Activated CD8-positive, alpha-beta T cell treated with anti-CD3 and anti-CD28 coated beads for 36 hours (primary cell): ENCODE measurements at regions not wholly inside any gene's neighbourhood (a gene's known extent, or its start where the extent isn't known, plus 50 kb on each side); places are given as distances from the start of the nearest gene placed in this dataset.

ENCODE experiments used
- ATAC-seq: fragments of 200-7000 bp; cut with Tn5 transposase; one replicate; pipeline ENCODE4 v1.10.0; 2021; ENCODE audit warnings: mild to moderate bottlenecking, moderate library complexity
- CTCF ChIA-PET: fragments of 350-600 bp; sonication (Branson Sonifier 250); formaldehyde crosslinking; loops from one replicate; lab custom pipeline; 2021; ENCODE audit warnings: antibody characterized with exemption; lab: Charles Lee
- POLR2A ChIA-PET: fragments of 350-600 bp; sonication (Branson Sonifier 250); formaldehyde crosslinking; loops from one replicate; lab custom pipeline; 2021; ENCODE audit warnings: antibody characterized with exemption; lab: Charles Lee
- DNase-seq: peaks from one replicate; pipeline ENCODE4 v3.0.0-alpha.2; 2020
- H3K27ac Mint-ChIP-seq: one replicate; pipeline ENCODE4 v1.8.0; 2021; ENCODE audit warnings: mild to moderate bottlenecking, mixed read lengths
- H3K27me3 Mint-ChIP-seq: one replicate; pipeline ENCODE4 v1.8.0; 2021; ENCODE audit warnings: mixed read lengths
- H3K36me3 Mint-ChIP-seq: one replicate; pipeline ENCODE4 v1.8.0; 2021; ENCODE audit warnings: low read depth, mixed read lengths
- H3K4me1 Mint-ChIP-seq: one replicate; pipeline ENCODE4 v1.8.0; 2021; ENCODE audit warnings: low read depth, mixed read lengths
- H3K4me3 Mint-ChIP-seq: one replicate; pipeline ENCODE4 v1.8.0; 2021; ENCODE audit warnings: mild to moderate bottlenecking, moderate library complexity, mixed read lengths
- H3K9me3 Mint-ChIP-seq: one replicate; pipeline ENCODE4 v1.8.0; 2021; ENCODE audit warnings: mixed read lengths
- CTCF ChIP-seq: fragments of 200-600 bp; IDR thresholded peaks from one replicate; pipeline ENCODE4 v1.8.0; 2022; ENCODE audit warnings: antibody characterized with exemption, mild to moderate bottlenecking
- intact Hi-C: fragments of 100-400 bp; cut with micrococcal nuclease; formaldehyde crosslinking; loops from one replicate; pipeline ENCODE4 v1.10.0; 2022

GRCh38 chr12:92535961-92536360 lies 166.8 kb upstream of the PLEKHG7 start:
- TF ChIP-seq CTCF = no peak
- Mint-ChIP-seq H3K4me3 (no peak overlapping the region), H3K4me1 (peaks cover 43% of the 10 kb centered on the region), H3K36me3 (peaks cover 16% of the 10 kb centered on the region), H3K9me3 (peaks cover 4% of the 10 kb centered on the region), H3K27ac (no peak overlapping the region), H3K27me3 (no peaks in the 10 kb centered on the region)
- ATAC-seq = no peak
- intact Hi-C loops = no loop called here
- ChIA-PET CTCF (no interaction called here), POLR2A (no interaction called here)
- DNase-seq = no peak

GRCh38 chr12:92533280-92533890 lies 169.4 kb upstream of the PLEKHG7 start:
- H3K27me3 Mint-ChIP-seq = no peaks in the 10 kb centered on the region
- intact Hi-C loops = no loop called here
- no peak for TF ChIP-seq CTCF
- H3K4me1 Mint-ChIP-seq = peaks cover 28% of the 10 kb centered on the region
- no peak for DNase-seq
- H3K27ac Mint-ChIP-seq = no peak overlapping the region
- no peak overlapping the region for H3K4me3 Mint-ChIP-seq
- peaks cover 5% of the 10 kb centered on the region for H3K36me3 Mint-ChIP-seq
- no peak for ATAC-seq
- ChIA-PET POLR2A (no interaction called here), CTCF (no interaction called here)
- peaks cover 3% of the 10 kb centered on the region for H3K9me3 Mint-ChIP-seq

GRCh38 chr12:92530706-92531105 lies 172.1 kb upstream of the PLEKHG7 start:
- POLR2A ChIA-PET = interaction anchor here (0.6 to 0.7 kb wide), 2 partner anchors 25 to 105 kb away, joined by 3 read pairs; no protein-coding TSS in a partner anchor
- CTCF ChIA-PET = interaction anchor here (1.0 kb wide), 1 partner anchor 38 kb away, joined by 3 read pairs; no protein-coding TSS in a partner anchor
- intact Hi-C loops = no loop called here
- ATAC-seq (no peak), DNase-seq (no peak)
- H3K4me1 Mint-ChIP-seq = peaks cover 18% of the 10 kb centered on the region
- H3K27me3 Mint-ChIP-seq = no peaks in the 10 kb centered on the region
- H3K4me3 Mint-ChIP-seq = no peak overlapping the region
- no peak for TF ChIP-seq CTCF
- peaks cover 3% of the 10 kb centered on the region for H3K9me3 Mint-ChIP-seq
- peaks cover 2% of the 10 kb centered on the region for H3K36me3 Mint-ChIP-seq
- H3K27ac Mint-ChIP-seq = no peak overlapping the region

GRCh38 chr12:92529944-92530343 lies 172.8 kb upstream of the PLEKHG7 start:
- Mint-ChIP-seq H3K4me1 (peaks cover 19% of the 10 kb centered on the region), H3K27me3 (no peaks in the 10 kb centered on the region), H3K9me3 (peaks cover 3% of the 10 kb centered on the region), H3K4me3 (no peak overlapping the region), H3K27ac (peak overlapping the region; percentile 2), H3K36me3 (peaks cover 2% of the 10 kb centered on the region)
- no peak for TF ChIP-seq CTCF
- ChIA-PET CTCF (no interaction called here), POLR2A (interaction anchor here (0.6 kb wide), 1 partner anchor 104 kb away, joined by 3 read pairs; no protein-coding TSS in a partner anchor)
- intact Hi-C loops = no loop called here
- peak; percentile 73 for ATAC-seq
- peak; percentile 22 for DNase-seq

- Mint-ChIP-seq H3K27ac (no peak overlapping the region), H3K36me3 (peaks cover 2% of the 10 kb centered on the region), H3K9me3 (peaks cover 4% of the 10 kb centered on the region), H3K27me3 (no peaks in the 10 kb centered on the region), H3K4me1 (peaks cover 26% of the 10 kb centered on the region), H3K4me3 (no peak overlapping the region)
- CTCF ChIA-PET = no interaction called here
- POLR2A ChIA-PET = no interaction called here
- intact Hi-C loops = no loop called here
- no peak for DNase-seq
- no peak for TF ChIP-seq CTCF
- peak; percentile 32 for ATAC-seq
These were observed 174.2 kb upstream of the PLEKHG7 start for GRCh38 chr12:92528586-92528985.
